ENCODE measurements at regions not wholly inside any gene's neighbourhood (a gene's known extent, or its start where the extent isn't known, plus 50 kb on each side); places are given as distances from the start of the nearest gene placed in this dataset.

DNA sequence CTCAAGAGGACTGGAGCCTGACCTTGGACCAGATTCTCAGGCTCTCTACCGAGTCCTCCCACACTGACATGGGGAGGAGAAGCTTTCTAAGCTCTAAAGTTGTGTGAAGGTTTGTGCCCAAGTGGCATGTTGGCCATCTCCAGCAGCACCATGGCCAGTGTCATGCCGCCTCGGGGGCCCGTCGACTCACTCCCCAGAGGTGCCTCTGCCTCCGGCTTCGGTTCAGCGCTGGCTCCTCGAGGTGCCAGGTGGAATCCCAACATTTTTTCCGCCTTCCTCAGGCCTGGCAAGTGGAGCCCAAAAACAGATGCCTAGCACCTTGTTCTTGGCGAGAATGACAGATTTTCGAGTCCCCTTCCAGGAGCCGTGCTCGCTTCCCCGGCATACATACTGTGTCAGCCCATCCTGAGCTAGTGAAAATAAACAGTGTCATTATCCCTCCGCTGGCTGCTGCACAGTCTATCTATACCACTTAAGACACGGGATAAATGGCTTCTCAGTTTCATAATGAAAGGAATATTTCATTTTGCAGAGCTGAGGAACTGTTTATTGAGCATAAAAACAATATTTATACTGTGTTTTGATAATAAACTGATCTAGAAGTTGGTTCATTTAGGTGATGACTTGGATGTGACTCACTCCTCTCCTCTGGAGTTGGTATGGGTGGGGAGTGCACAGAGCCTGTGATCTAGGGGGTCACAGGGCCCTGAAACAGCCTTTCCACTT, 328.5 kb upstream of the TLE3 start:
- no peak overlapping the region for H3K4me3 ChIP-seq
- no peaks in the 10 kb centered on the region for H3K4me1 ChIP-seq
- intact Hi-C loops (cut with DNase I; ENCODE audit: low total_unique reads) = no loop called here
- no peak for DNase-seq
- H3K27ac ChIP-seq = no peak overlapping the region
- no peaks in the 10 kb centered on the region for H3K36me3 ChIP-seq
- no peaks in the 10 kb centered on the region for H3K27me3 ChIP-seq
- TF ChIP-seq, protein P1, sequence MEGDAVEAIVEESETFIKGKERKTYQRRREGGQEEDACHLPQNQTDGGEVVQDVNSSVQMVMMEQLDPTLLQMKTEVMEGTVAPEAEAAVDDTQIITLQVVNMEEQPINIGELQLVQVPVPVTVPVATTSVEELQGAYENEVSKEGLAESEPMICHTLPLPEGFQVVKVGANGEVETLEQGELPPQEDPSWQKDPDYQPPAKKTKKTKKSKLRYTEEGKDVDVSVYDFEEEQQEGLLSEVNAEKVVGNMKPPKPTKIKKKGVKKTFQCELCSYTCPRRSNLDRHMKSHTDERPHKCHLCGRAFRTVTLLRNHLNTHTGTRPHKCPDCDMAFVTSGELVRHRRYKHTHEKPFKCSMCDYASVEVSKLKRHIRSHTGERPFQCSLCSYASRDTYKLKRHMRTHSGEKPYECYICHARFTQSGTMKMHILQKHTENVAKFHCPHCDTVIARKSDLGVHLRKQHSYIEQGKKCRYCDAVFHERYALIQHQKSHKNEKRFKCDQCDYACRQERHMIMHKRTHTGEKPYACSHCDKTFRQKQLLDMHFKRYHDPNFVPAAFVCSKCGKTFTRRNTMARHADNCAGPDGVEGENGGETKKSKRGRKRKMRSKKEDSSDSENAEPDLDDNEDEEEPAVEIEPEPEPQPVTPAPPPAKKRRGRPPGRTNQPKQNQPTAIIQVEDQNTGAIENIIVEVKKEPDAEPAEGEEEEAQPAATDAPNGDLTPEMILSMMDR (IDR thresholded peaks at IDR 0.05) = no peak
- TF ChIP-seq POLR2A (IDR thresholded peaks at IDR 0.05) = no peak
- H3K9me3 ChIP-seq = no peaks in the 10 kb centered on the region

DNA sequence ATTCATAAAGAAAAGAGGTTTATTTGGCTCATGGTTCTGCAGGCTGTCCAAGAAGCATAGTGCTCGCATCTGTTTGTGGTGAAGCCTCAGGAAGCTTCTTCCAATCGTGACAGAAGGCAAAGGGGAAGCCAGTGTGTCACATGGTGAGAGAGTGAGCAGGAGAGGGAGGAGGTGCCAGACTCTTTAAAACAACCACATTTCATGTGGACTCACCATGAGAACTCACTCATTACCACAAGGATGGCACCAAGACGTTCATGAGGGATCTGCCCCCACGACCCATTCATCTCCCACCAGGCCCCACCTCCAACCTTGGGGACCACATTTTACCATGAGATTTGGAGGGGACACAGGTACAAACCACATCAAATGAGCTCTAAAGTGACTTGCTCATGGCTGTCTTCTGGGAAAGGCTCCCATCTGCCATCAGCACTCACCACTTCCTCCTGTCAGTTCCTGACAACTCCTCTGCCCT, 327.3 kb upstream of the TLE3 start:
- intact Hi-C loops (cut with DNase I; ENCODE audit: low total_unique reads) = no loop called here
- Histone ChIP-seq H3K27ac (no peak overlapping the region), H3K27me3 (no peaks in the 10 kb centered on the region), H3K9me3 (no peaks in the 10 kb centered on the region), H3K4me1 (no peaks in the 10 kb centered on the region), H3K4me3 (no peak overlapping the region), H3K36me3 (no peaks in the 10 kb centered on the region)
- TF ChIP-seq, protein P1 (IDR thresholded peaks at IDR 0.05) = no peak
- TF ChIP-seq POLR2A (IDR thresholded peaks at IDR 0.05) = no peak
- DNase-seq = no peak

DNA sequence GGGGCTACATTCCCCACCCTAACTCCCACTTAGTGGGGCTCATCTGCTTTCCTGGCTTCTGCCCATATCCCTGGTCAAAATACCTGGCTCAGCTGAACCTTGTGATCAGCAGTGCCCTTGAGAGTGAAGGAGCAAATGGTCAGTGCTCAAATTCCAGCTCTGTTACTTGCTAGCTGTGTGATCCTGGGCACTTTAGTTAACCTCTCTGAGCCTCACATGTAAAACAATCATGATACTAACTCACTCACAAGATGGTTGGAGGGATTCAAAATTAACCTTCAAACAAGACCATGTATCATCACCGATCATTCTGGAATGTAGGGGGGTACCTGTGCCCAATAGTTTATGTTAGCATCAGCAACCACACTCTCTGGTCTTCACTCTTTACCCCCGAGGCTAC, 325.6 kb upstream of the TLE3 start:
- H3K36me3 ChIP-seq = no peaks in the 10 kb centered on the region
- DNase-seq = no peak
- intact Hi-C loops (cut with DNase I; ENCODE audit: low total_unique reads) = no loop called here
- no peak overlapping the region for H3K4me3 ChIP-seq
- H3K9me3 ChIP-seq = no peaks in the 10 kb centered on the region
- H3K4me1 ChIP-seq = no peaks in the 10 kb centered on the region
- TF ChIP-seq, protein P1 (IDR thresholded peaks at IDR 0.05) = no peak
- TF ChIP-seq POLR2A (IDR thresholded peaks at IDR 0.05) = no peak
- no peak overlapping the region for H3K27ac ChIP-seq
- no peaks in the 10 kb centered on the region for H3K27me3 ChIP-seq

DNA sequence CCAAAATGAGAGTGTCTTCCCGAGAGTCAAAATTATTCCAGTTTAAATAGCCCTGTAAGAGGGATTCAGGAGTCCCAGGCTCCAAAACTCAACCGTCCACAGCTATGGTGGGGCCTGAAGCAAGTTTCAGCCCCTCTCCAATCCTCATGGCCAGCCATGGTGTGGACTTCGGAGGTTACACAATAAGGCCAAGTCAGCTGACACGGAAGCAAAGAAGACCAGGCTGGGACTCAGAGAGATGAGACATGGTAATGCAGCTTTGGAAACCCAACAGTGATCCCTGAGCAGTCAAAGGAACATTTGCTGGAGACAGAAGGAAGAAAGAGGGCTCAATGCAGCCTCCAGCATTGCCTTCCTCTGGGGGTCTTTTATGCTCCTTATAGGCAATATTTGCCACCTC, 324.6 kb upstream of the TLE3 start:
- intact Hi-C loops (cut with DNase I; ENCODE audit: low total_unique reads) = no loop called here
- DNase-seq = no peak
- Histone ChIP-seq H3K36me3 (no peaks in the 10 kb centered on the region), H3K27ac (no peak overlapping the region), H3K27me3 (no peaks in the 10 kb centered on the region), H3K9me3 (no peaks in the 10 kb centered on the region), H3K4me3 (no peak overlapping the region), H3K4me1 (no peaks in the 10 kb centered on the region)
- no peak for TF ChIP-seq POLR2A (IDR thresholded peaks at IDR 0.05)
- TF ChIP-seq, protein P1 (IDR thresholded peaks at IDR 0.05) = no peak

DNA sequence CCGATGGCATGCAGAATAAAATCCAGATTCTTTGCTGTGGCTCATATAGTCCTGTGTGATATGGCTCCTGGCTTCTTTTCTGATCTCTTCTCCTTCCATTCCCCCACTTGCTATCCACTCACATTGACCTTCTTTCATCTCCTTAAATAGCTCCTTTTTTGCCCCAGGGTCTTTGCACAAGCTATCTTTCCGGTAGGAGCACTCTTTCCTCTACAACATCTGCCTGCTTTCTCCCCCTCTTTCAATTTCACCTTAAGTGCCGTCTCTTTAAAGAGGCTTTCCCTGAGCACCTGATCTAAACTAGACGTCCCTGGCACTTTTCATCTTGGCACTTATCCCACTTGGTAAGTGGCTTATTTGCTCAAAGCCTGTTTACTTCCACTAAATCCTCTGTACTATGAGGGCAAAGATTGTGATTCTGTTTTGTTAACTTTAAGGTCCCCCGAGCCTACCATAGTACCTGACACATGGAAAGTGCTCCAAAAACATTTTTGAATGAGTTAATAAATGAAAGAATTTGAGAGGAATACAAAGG, 323.3 kb upstream of the TLE3 start:
- no peak for TF ChIP-seq POLR2A (IDR thresholded peaks at IDR 0.05)
- TF ChIP-seq, protein P1 (IDR thresholded peaks at IDR 0.05) = no peak
- no peaks in the 10 kb centered on the region for H3K36me3 ChIP-seq

More for the DNA sequence above, 323.3 kb upstream of the TLE3 start:
- no peak overlapping the region for H3K27ac ChIP-seq
- intact Hi-C loops (cut with DNase I; ENCODE audit: low total_unique reads) = no loop called here
- H3K4me3 ChIP-seq = no peak overlapping the region
- no peaks in the 10 kb centered on the region for H3K4me1 ChIP-seq
- no peak for DNase-seq
- no peaks in the 10 kb centered on the region for H3K9me3 ChIP-seq
- no peaks in the 10 kb centered on the region for H3K27me3 ChIP-seq
